Esophagus squamous epithelium (tissue), 4 donors: ENCODE measurements at regions not wholly inside any gene's neighbourhood (a gene's known extent, or its start where the extent isn't known, plus 50 kb on each side); places are given as distances from the start of the nearest gene placed in this dataset.

Experiments used
- POLR2A ChIP-seq, 4 donors: fragments of 450-650 bp; IDR thresholded peaks; one replicate each; pipeline ENCODE4 v1.6.1; 2017; ENCODE audit warnings: antibody characterized with exemption in 4 of 4, mild to moderate bottlenecking in 4 of 4, moderate library complexity in 3 of 4
- TF ChIP-seq, protein P1 (sequence below), 6 experiments: fragments of 450-650 bp in 4 of 6; fragments of 200-600 bp in 2 of 6; sonication (generic) in 2 of 6; IDR thresholded peaks; one replicate each; pipeline ENCODE4 v1.5.1; 2016 to 2019; ENCODE audit warnings: antibody characterized with exemption in 6 of 6, mild to moderate bottlenecking in 4 of 6, moderate library complexity in 4 of 6

DNA sequence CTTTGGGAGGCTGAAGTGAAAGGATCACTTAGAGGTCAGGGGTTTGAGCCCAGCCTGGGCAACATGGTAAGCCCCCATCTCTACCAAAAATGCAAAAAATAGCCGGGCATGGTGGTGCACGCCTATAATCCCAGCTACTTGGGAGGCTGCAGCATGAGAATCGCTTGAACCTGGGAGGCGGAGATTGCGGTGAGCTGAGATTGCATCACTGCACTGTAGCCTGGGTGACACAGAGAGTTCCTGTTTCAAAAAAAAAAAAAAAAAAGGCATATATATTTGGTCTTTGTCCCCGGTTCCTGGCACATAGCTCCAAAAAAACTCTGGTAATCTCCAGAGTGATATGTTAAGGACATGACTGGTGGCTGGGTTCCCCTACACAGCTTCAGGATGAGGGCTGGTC is 147.3 kb downstream of the SEC23IP start:
- TF ChIP-seq, protein P1, sequence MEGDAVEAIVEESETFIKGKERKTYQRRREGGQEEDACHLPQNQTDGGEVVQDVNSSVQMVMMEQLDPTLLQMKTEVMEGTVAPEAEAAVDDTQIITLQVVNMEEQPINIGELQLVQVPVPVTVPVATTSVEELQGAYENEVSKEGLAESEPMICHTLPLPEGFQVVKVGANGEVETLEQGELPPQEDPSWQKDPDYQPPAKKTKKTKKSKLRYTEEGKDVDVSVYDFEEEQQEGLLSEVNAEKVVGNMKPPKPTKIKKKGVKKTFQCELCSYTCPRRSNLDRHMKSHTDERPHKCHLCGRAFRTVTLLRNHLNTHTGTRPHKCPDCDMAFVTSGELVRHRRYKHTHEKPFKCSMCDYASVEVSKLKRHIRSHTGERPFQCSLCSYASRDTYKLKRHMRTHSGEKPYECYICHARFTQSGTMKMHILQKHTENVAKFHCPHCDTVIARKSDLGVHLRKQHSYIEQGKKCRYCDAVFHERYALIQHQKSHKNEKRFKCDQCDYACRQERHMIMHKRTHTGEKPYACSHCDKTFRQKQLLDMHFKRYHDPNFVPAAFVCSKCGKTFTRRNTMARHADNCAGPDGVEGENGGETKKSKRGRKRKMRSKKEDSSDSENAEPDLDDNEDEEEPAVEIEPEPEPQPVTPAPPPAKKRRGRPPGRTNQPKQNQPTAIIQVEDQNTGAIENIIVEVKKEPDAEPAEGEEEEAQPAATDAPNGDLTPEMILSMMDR (IDR thresholded peaks at IDR 0.05): no peak
- no peak for TF ChIP-seq POLR2A (IDR thresholded peaks at IDR 0.05)
